GM12892 (cell line): ENCODE measurements at regions not wholly inside any gene's neighbourhood (a gene's known extent, or its start where the extent isn't known, plus 50 kb on each side); places are given as distances from the start of the nearest gene placed in this dataset.

Experiments
- POLR2AphosphoS5 ChIP-seq: IDR thresholded peaks from 2 replicates; pipeline ENCODE4 v1.6.1; 2011; ENCODE audit warnings: low read depth, low read length, control low read depth
- TAF1 ChIP-seq: IDR thresholded peaks from 2 replicates; pipeline ENCODE4 v1.6.1; 2011; ENCODE audit warnings: low read depth, mild to moderate bottlenecking, control low read depth, low read length, borderline replicate concordance

GRCh38 chr6:14210663-14211561, 93.3 kb downstream of the CD83 start:
- TF ChIP-seq POLR2AphosphoS5, result no peak
- no peak for TF ChIP-seq TAF1
